ENCODE measurements at regions not wholly inside any gene's neighbourhood (a gene's known extent, or its start where the extent isn't known, plus 50 kb on each side); places are given as distances from the start of the nearest gene placed in this dataset.

DNA sequence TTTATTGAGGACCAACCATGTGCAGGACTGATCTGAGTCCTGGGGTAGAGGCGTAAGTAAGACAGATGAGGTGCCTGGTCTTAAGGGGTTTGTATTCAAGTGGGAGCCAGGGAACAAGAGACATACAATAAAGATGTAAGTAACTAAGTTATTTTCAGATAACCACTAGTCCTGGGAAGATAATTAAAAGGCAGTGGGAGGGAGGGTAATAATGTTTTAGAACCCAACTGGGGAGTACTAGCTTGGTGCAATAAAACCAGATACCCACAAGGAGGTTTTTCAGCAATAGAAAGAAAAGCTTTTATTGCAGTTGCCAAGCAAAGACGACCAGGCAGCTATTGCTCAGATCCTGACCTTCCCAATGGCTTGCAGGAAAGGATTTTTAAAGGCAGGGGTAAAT is 893.7 kb downstream of the UQCRFS1 start:
- Histone ChIP-seq H3K27me3 (ENCODE audit: insufficient read depth, poor library complexity, severe bottlenecking) (no peaks in the 10 kb centered on the region), H3K4me3 (replicated peaks; ENCODE audit: insufficient read depth, low read length) (no peak overlapping the region), H3K27ac (replicated peaks) (no peak overlapping the region)
- TF ChIP-seq POLR2AphosphoS5 (IDR thresholded peaks at IDR 0.05; ENCODE audit: low read depth) (no peak), CTCF (IDR thresholded peaks at IDR 0.05; ENCODE audit: insufficient read depth, low read length) (no peak), SPI1 (IDR thresholded peaks at IDR 0.05; ENCODE audit: borderline replicate concordance, low read depth) (no peak), GABPA (IDR thresholded peaks at IDR 0.05; ENCODE audit: low read depth) (no peak)
- TF ChIP-seq, protein P1, sequence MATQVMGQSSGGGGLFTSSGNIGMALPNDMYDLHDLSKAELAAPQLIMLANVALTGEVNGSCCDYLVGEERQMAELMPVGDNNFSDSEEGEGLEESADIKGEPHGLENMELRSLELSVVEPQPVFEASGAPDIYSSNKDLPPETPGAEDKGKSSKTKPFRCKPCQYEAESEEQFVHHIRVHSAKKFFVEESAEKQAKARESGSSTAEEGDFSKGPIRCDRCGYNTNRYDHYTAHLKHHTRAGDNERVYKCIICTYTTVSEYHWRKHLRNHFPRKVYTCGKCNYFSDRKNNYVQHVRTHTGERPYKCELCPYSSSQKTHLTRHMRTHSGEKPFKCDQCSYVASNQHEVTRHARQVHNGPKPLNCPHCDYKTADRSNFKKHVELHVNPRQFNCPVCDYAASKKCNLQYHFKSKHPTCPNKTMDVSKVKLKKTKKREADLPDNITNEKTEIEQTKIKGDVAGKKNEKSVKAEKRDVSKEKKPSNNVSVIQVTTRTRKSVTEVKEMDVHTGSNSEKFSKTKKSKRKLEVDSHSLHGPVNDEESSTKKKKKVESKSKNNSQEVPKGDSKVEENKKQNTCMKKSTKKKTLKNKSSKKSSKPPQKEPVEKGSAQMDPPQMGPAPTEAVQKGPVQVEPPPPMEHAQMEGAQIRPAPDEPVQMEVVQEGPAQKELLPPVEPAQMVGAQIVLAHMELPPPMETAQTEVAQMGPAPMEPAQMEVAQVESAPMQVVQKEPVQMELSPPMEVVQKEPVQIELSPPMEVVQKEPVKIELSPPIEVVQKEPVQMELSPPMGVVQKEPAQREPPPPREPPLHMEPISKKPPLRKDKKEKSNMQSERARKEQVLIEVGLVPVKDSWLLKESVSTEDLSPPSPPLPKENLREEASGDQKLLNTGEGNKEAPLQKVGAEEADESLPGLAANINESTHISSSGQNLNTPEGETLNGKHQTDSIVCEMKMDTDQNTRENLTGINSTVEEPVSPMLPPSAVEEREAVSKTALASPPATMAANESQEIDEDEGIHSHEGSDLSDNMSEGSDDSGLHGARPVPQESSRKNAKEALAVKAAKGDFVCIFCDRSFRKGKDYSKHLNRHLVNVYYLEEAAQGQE (IDR thresholded peaks at IDR 0.05; ENCODE audit: insufficient replicate concordance, low read depth), result no peak
- no peak for DNase-seq (ENCODE audit: low read depth in 1 of 2, low spot score in 1 of 2)

- H3K27me3 ChIP-seq (ENCODE audit: insufficient read depth, poor library complexity, severe bottlenecking), result no peaks in the 10 kb centered on the region
- DNase-seq (ENCODE audit: low read depth in 1 of 2, low spot score in 1 of 2), result no peak
- no peak overlapping the region for H3K4me3 ChIP-seq (replicated peaks; ENCODE audit: insufficient read depth, low read length)
- no peak for TF ChIP-seq POLR2AphosphoS5 (IDR thresholded peaks at IDR 0.05; ENCODE audit: low read depth)
- TF ChIP-seq SPI1 (IDR thresholded peaks at IDR 0.05; ENCODE audit: borderline replicate concordance, low read depth), result no peak
- TF ChIP-seq, protein P1 (IDR thresholded peaks at IDR 0.05; ENCODE audit: insufficient replicate concordance, low read depth), result no peak
- TF ChIP-seq CTCF (IDR thresholded peaks at IDR 0.05; ENCODE audit: insufficient read depth, low read length), result no peak
- TF ChIP-seq GABPA (IDR thresholded peaks at IDR 0.05; ENCODE audit: low read depth), result no peak
- H3K27ac ChIP-seq (replicated peaks), result no peak overlapping the region
These were observed 894.3 kb downstream of the UQCRFS1 start for GRCh38 chr19:28318469-28319179.

DNA sequence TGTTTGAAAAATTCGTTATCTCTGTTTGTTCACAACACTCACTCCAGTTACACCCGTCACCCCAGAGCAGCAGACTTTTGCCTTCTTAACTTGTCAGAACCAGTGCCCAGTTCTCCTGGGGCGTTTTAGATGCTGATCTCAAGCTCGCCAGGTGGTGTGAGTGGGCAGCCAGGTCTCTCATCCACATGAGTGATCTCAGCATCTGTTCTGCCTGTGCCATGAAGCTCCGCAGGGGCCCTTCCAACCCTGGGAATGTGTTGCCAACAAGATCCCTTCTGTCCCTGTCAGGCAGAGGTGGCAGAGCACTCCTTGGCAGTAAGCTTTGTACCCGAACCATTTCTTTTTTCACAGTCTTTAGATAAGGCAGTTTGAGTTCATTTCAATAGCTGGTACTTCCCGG is 896.5 kb downstream of the UQCRFS1 start:
- H3K27ac ChIP-seq (replicated peaks), result no peak overlapping the region
- H3K27me3 ChIP-seq (ENCODE audit: insufficient read depth, poor library complexity, severe bottlenecking), result no peaks in the 10 kb centered on the region
- TF ChIP-seq, protein P1 (IDR thresholded peaks at IDR 0.05; ENCODE audit: insufficient replicate concordance, low read depth), result no peak
- TF ChIP-seq CTCF (IDR thresholded peaks at IDR 0.05; ENCODE audit: insufficient read depth, low read length) (no peak), POLR2AphosphoS5 (IDR thresholded peaks at IDR 0.05; ENCODE audit: low read depth) (no peak), GABPA (IDR thresholded peaks at IDR 0.05; ENCODE audit: low read depth) (no peak), SPI1 (IDR thresholded peaks at IDR 0.05; ENCODE audit: borderline replicate concordance, low read depth) (no peak)
- no peak for DNase-seq (ENCODE audit: low read depth in 1 of 2, low spot score in 1 of 2)
- H3K4me3 ChIP-seq (replicated peaks; ENCODE audit: insufficient read depth, low read length), result no peak overlapping the region
